ENCODE measurements at regions not wholly inside any gene's neighbourhood (a gene's known extent, or its start where the extent isn't known, plus 50 kb on each side); places are given as distances from the start of the nearest gene placed in this dataset.
"Not testable (repeated sequence)": the region's sequence is repeated elsewhere in the genome, so short reads cannot be mapped to it uniquely, and the experiment has no call there.

- DNase-seq (ENCODE audit: low read depth), result no peak
Measured at GRCh38 chr20:20796766-20797440, 84.5 kb upstream of the RALGAPA2 start.

- no peak for DNase-seq (ENCODE audit: low read depth)
Measured at GRCh38 chr20:20795721-20796120, 83.3 kb upstream of the RALGAPA2 start.

DNA sequence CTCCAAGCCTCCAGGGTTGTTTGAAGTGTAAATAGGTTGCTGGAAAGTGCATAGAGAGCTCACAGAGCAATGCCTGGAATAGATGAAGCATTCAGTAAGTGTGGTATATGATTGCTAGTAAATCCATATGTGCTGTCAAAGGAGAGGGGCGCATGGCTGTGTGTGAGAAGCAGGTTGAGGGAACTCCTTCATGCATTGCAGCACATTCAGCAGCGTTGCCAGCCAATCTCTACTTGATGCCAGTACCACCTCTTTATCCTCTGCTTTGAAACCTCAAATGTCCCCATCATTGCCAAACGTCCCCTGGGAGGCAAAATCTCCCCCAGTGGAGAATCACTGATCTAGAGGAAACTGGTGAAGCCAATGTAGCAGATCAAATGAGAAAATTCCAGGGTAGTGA lies 82.7 kb upstream of the RALGAPA2 start:
- no peak for DNase-seq (ENCODE audit: low read depth)

DNA sequence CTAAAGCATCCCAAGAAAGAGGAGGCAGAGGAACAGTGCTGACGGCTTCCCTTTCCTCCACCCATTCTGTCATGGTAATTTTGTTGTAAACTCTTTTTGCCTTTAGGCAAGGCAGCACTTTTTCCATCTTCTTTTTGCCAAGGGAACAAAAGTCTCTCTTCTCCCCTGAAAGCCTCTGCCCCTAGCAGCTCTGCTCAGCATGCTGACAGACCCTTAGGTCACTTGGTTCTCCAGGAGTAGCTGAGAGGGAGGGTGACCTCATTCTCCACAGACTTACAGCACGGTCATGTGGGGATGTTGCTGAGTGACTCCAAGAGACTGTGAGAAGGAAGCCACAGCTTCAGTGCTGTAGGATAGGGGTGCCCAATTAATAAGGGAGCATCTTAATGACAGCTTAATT lies 81.1 kb upstream of the RALGAPA2 start:
- no peak for DNase-seq (ENCODE audit: low read depth)

DNA sequence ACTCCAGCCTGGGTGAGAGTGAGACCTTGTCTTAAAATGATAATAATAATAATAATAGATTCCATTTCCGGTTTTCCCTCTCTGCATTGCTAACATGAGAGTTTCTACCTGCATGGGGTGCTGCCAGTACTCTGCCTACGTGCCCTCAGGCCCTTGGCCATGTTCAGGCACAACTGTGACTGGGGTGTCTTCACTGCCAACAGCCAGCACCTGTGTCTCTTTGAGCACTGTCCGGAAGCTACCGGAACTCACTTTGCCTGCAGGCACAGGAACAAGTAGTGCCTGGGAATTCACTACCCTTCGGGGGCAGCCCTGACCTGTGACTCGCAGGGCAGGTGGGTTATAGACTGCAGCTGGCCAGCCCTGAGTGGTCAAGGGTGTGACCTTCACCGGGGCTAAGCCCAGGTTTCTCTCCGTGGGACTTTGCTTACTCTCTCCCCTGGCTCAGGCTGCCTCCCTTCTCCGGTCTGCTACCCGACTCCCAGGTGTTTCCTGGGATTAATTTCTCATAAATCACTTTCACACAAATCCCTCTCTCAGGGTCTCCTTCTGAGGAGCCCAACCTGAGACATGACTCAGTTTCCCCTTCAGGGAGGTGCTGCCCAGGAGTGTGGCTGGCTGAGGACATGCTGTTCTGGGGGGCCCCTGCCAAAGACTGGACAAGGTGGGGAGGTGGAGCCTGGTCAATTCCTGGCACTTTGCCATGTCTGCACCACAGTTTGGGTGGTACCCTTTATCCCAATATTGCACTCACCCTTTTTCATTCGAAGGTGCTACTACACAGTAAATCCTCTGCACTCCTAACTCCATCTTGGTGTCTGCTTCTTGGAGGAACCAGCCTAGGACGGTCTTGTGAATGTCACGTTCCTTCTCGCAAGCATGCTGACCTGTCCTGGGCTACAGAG lies 79.5 kb upstream of the RALGAPA2 start:
- no peak for DNase-seq (ENCODE audit: low read depth)

DNA sequence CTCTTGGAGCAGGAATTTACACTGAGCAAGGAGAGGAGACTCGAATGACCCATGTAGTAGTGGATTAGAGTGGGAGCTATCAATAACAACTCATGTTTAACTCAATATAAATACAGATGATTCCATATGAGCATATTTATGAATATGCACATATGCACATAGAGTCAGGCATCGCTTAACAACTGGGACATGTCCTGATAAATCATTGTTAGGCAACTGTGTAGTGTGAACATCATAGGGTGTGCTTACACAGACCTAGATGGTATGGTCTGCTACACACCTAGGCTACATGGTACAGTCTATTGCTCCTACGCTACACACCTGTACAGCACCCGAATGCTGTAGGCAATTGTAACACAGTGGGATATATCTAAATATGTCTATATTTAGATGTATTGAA lies 75.9 kb upstream of the RALGAPA2 start:
- DNase-seq (ENCODE audit: low read depth), result no peak

GRCh38 chr20:20786428-20786827 lies 74.0 kb upstream of the RALGAPA2 start:
- DNase-seq (ENCODE audit: low read depth), result no peak

DNA sequence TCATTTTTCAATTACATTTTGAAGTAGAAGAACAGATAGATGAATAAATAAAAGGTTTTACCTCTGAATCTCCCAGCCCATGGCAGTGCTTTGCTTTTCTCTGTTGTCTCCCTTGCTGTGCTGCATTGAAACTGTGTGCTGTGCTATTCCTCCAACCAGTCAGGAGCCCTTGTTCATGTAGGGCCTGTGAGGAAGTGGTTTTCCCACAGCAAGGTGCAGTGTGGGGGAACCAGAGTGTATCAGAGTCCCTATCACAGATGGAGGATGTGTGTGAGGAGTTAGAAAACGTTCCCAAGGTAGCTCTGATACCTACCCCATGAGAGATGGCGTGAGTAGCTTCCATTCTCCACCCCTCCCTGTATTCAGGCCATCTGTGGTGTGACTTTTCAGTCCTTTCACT lies 72.8 kb upstream of the RALGAPA2 start:
- no peak for DNase-seq (ENCODE audit: low read depth)

GRCh38 chr20:20784450-20784849 lies 72.0 kb upstream of the RALGAPA2 start:
- not testable (repeated sequence) for DNase-seq (ENCODE audit: low read depth)

DNA sequence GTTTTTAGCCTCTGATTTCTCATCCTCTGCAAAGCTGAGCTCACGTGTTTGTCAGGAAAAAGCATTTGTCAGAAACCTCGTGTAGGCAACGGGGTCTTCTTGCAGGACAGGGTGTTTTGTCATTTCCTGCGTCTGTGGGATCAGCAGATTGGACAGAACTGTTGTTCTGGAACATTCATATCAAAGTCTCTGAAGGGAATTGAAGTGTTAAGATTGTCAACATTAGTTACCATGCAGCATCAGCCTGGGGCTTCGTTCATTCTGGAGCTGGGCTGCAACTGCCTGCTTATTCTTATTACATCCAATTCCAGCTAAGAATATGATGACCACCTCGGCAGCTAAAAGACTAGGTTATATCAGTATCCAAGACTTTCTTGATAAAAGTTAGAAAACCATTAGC lies 71.0 kb upstream of the RALGAPA2 start:
- DNase-seq (ENCODE audit: low read depth), result no peak

GRCh38 chr20:20782755-20783154 lies 70.3 kb upstream of the RALGAPA2 start:
- no peak for DNase-seq (ENCODE audit: low read depth)

DNA sequence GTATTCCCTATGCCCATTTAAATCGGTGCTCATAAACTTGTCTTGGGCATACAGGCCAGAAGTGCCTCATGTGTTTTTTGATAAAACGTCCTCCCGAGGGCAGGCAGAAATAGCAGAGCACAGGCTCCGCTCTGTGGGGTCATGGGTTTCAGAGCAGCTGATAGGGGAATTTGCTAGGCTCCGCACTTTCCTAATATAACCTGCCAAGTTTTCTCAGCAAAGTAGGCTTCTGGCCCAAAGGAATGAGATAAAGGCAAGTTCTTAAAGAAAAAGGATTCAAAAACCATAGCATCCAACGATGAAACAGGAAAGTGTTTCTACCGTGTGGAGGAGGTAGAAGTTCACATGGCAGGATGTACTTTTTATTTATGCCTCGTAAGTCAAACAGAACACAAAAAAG lies 69.8 kb upstream of the RALGAPA2 start:
- no peak for DNase-seq (ENCODE audit: low read depth)

DNA sequence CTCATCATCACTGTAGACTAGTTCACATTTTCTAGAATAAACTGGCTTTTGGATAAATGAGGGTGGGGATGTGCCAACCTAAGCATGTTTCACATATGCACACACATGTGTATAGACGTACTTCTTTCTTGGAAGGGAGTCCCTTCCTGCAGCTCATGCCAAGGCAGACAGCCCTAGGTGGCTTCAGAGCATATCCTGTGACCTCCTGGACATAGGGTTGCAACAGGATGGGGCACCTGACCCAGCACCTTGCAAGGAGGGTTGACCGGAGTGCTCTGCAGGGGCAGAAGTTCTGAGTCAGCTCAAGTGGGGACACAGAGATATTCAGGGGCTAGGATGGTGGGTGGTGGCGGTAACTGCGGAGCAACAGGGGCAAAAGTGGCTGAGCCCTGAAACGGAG lies 68.6 kb upstream of the RALGAPA2 start:
- no peak for DNase-seq (ENCODE audit: low read depth)

DNA sequence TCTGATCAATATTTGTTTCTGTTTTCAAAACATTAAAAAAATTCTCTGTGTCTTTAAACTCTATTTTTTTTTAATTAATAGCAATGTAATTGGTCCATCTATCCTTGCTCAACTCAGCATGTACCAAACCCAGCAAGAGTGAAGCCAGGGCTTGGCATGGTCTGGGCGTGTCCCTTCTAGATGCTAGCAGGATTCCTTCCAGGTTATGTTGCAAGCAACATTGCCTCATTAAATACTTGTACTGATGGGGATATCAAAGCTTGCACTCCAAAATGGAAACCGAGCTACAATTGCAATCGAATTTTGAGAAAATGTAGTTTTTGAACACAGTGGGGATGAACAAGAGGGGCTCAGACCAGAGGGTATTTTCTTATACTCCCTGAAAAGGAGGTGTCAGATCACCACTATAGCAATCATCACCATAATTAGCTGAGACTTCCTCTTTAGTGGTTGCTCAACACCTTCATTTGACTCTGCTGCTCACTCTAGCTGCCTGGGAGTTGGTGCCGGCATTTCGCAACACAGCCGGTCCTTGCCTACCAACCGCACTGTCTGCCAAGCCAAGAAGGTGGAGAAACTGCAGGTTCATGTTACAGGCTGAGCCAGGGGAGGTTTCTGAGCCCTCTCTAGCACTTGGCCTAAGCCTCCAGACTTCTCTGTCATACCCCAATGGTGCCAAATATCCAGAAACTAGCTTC lies 67.8 kb upstream of the RALGAPA2 start:
- peak; percentile 78 for DNase-seq (ENCODE audit: low read depth)

GRCh38 chr20:20778676-20779075 lies 66.2 kb upstream of the RALGAPA2 start:
- DNase-seq (ENCODE audit: low read depth), result no peak

- DNase-seq (ENCODE audit: low read depth), result no peak
Measured at GRCh38 chr20:20772497-20773085, 60.1 kb upstream of the RALGAPA2 start.

GRCh38 chr20:20768202-20768815 lies 55.9 kb upstream of the RALGAPA2 start:
- DNase-seq (ENCODE audit: low read depth), result no peak

- DNase-seq (ENCODE audit: low read depth), result no peak
Measured at GRCh38 chr20:20765696-20766365, 53.4 kb upstream of the RALGAPA2 start.

GRCh38 chr20:20763650-20764049 lies 51.2 kb upstream of the RALGAPA2 start:
- no peak for DNase-seq (ENCODE audit: low read depth)
